Stomach (tissue), 8 donors: ENCODE measurements at regions not wholly inside any gene's neighbourhood (a gene's known extent, or its start where the extent isn't known, plus 50 kb on each side); places are given as distances from the start of the nearest gene placed in this dataset.
A peak's percentile ranks its signal among the peaks of the same experiment; 100 is the strongest.

Experiments used
- DNase-seq, 2 donors: peaks; one replicate each; pipeline versions ENCODE4 v3.0.0 to v3.0.0-alpha.2; 2013 to 2019
- H3K27ac ChIP-seq, 5 donors: fragments of 200-600 bp in 4 of 5; sonication (generic) in 4 of 5; one replicate each; pipeline ENCODE4 v1.5.1; 2013 to 2019; ENCODE audit warnings: mild to moderate bottlenecking in 1 of 5, moderate library complexity in 1 of 5
- H3K27me3 ChIP-seq, 3 donors: fragments of 200-600 bp; sonication (generic); one replicate each; pipeline ENCODE4 v1.5.1; 2017 to 2019; ENCODE audit warnings: mixed run types in 1 of 3
- H3K36me3 ChIP-seq, 4 donors: fragments of 200-600 bp; sonication (generic); 1 replicate in 3 of 4; 2 replicates in 1 of 4; pipeline ENCODE4 v1.5.1; 2016 to 2019
- H3K4me1 ChIP-seq, 4 donors: fragments of 200-600 bp; sonication (generic); one replicate each; pipeline ENCODE4 v1.5.1; 2016 to 2019
- H3K4me3 ChIP-seq, 4 donors: fragments of 200-600 bp; sonication (generic) in 3 of 4; one replicate each; pipeline ENCODE4 v1.5.1; 2016 to 2019; ENCODE audit warnings: mild to moderate bottlenecking in 1 of 4
- H3K9me3 ChIP-seq, 4 donors: fragments of 200-600 bp; sonication (generic); one replicate each; pipeline ENCODE4 v1.5.1; 2016 to 2019
- CTCF ChIP-seq, 7 experiments: fragments of 450-650 bp in 4 of 7; fragments of 200-600 bp in 3 of 7; sonication (generic) in 3 of 7; IDR thresholded peaks; one replicate each; pipeline ENCODE4 v1.5.1; 2016 to 2019; ENCODE audit warnings: antibody characterized with exemption in 7 of 7, control low read depth in 2 of 7, mild to moderate bottlenecking in 1 of 7
- EP300 ChIP-seq: sonication (generic); formaldehyde crosslinking; IDR thresholded peaks from one replicate; pipeline ENCODE4 v1.6.1; 2017; ENCODE audit warnings: antibody characterized with exemption
- POLR2A ChIP-seq, 4 donors: fragments of 450-650 bp; IDR thresholded peaks; one replicate each; pipeline ENCODE4 v1.6.1; 2016; ENCODE audit warnings: antibody characterized with exemption in 4 of 4, control low read depth in 2 of 4, mild to moderate bottlenecking in 1 of 4, moderate library complexity in 1 of 4
- POLR2AphosphoS5 ChIP-seq, 3 donors: sonication (generic); formaldehyde crosslinking; IDR thresholded peaks; one replicate each; pipeline ENCODE4 v1.6.1; 2016; ENCODE audit warnings: antibody characterized with exemption in 3 of 3
- WGBS, 5 donors: extraction: QIAGEN DNeasy Blood & Tissue Kit in 3 of 5; methylation state at CpG; one replicate each; pipeline versions ENCODE4 v1.1.5 to v1.1.7; 2013 to 2018; 5-methylcytosine and 5-hydroxymethylcytosine counted together
- intact Hi-C: fragments of 100-400 bp; cut with DNase I; formaldehyde crosslinking; loops from one replicate; pipeline ENCODE4 v1.15.1; 2023; ENCODE audit warnings: low total_unique reads
- donor health status: healthy with polysubstance abuse.
- donor health status: Bipolar disorder and iron deficiency.
- donor health status: healthy.

GRCh38 chr6:40779409-40779808 is 192.2 kb upstream of the LRFN2 start:
- no peak for TF ChIP-seq EP300
- TF ChIP-seq POLR2A (IDR thresholded peaks at IDR 0.05), result no peak
- TF ChIP-seq CTCF (IDR thresholded peaks at IDR 0.05), result no peak
- no peak for TF ChIP-seq POLR2AphosphoS5 (IDR thresholded peaks at IDR 0.05)
- H3K4me1 ChIP-seq, result peaks cover 0 to 5% (median 0%) of the 10 kb centered on the region in 4 donors
- no peak for DNase-seq
- H3K4me3 ChIP-seq, result no peak overlapping the region
- H3K27me3 ChIP-seq, result peaks cover 0 to 11% (median 0%) of the 10 kb centered on the region in 3 donors
- no peak overlapping the region for H3K27ac ChIP-seq
- no peaks in the 10 kb centered on the region for H3K36me3 ChIP-seq
- 62 to 76% (median 70%) methylated on average over 3 of the region's 3 CpGs for WGBS, 5 donors
- intact Hi-C loops, result no loop called here
- no peaks in the 10 kb centered on the region for H3K9me3 ChIP-seq

GRCh38 chr6:40778918-40779317 is 191.8 kb upstream of the LRFN2 start:
- H3K27ac ChIP-seq, result no peak overlapping the region
- H3K4me3 ChIP-seq, result no peak overlapping the region
- H3K4me1 ChIP-seq, result peaks cover 0 to 5% (median 0%) of the 10 kb centered on the region in 4 donors
- no peaks in the 10 kb centered on the region for H3K9me3 ChIP-seq
- 20 to 69% (median 30%) methylated on average over 1 of the region's 1 CpG for WGBS, 5 donors
- no peaks in the 10 kb centered on the region for H3K36me3 ChIP-seq
- peaks cover 0 to 11% (median 0%) of the 10 kb centered on the region in 3 donors for H3K27me3 ChIP-seq
- intact Hi-C loops, result no loop called here
- no peak for TF ChIP-seq POLR2AphosphoS5 (IDR thresholded peaks at IDR 0.05)
- no peak for TF ChIP-seq EP300
- no peak for TF ChIP-seq CTCF (IDR thresholded peaks at IDR 0.05)
- DNase-seq, result peak; percentile 29 to 66

GRCh38 chr6:40778196-40778595 is 191.0 kb upstream of the LRFN2 start:
- no peak overlapping the region for H3K4me3 ChIP-seq
- H3K36me3 ChIP-seq, result no peaks in the 10 kb centered on the region
- no peaks in the 10 kb centered on the region for H3K9me3 ChIP-seq
- intact Hi-C loops, result no loop called here
- peaks cover 0 to 11% (median 0%) of the 10 kb centered on the region in 3 donors for H3K27me3 ChIP-seq
- 81 to 98% (median 96%) methylated on average over 3 of the region's 3 CpGs for WGBS, 5 donors
- peaks cover 0 to 5% (median 0%) of the 10 kb centered on the region in 4 donors for H3K4me1 ChIP-seq
- H3K27ac ChIP-seq, result no peak overlapping the region
- DNase-seq, result no peak
- no peak for TF ChIP-seq CTCF (IDR thresholded peaks at IDR 0.05)
- TF ChIP-seq POLR2A (IDR thresholded peaks at IDR 0.05), result no peak
- no peak for TF ChIP-seq EP300

GRCh38 chr6:40774932-40775331 is 187.8 kb upstream of the LRFN2 start:
- no peak overlapping the region for H3K27ac ChIP-seq
- no peaks in the 10 kb centered on the region for H3K36me3 ChIP-seq
- 93 to 96% (median 94%) methylated on average over 1 of the region's 1 CpG for WGBS, 5 donors
- peaks cover 0 to 5% (median 0%) of the 10 kb centered on the region in 4 donors for H3K4me1 ChIP-seq
- TF ChIP-seq EP300 (no peak), CTCF (IDR thresholded peaks at IDR 0.05) (no peak), POLR2A (IDR thresholded peaks at IDR 0.05) (no peak), POLR2AphosphoS5 (IDR thresholded peaks at IDR 0.05) (no peak)
- peaks cover 0 to 11% (median 0%) of the 10 kb centered on the region in 3 donors for H3K27me3 ChIP-seq
- DNase-seq, result no peak
- no peak overlapping the region for H3K4me3 ChIP-seq
- H3K9me3 ChIP-seq, result peaks cover 0 to 7% (median 0%) of the 10 kb centered on the region in 4 donors
- intact Hi-C loops, result no loop called here
